ENCODE measurements at regions not wholly inside any gene's neighbourhood (a gene's known extent, or its start where the extent isn't known, plus 50 kb on each side); places are given as distances from the start of the nearest gene placed in this dataset.

DNA sequence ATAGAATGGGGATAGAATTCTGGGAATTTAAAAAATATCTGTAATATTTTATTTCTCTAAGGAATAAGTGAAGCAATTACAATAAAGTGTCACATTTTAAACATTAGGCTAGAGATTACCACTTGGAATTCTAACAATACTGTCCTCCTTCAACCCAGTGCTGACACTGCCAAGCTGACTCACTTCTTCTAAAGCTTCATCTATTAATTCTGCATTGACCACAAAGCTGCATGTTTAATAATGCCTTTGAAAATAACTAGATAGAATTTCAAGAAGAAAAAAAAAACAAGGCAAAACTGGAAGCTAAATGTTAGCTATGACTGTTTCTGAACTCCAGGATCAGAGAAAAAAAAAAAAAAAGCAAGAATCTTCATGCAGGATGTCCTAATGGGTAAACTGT, 970.7 kb upstream of the FBXO33 start:
- no peak overlapping the region for H3K27ac ChIP-seq
- H3K9ac ChIP-seq (ENCODE audit: insufficient read length): no peak overlapping the region
- H3K36me3 ChIP-seq (ENCODE audit: insufficient read depth, low read length): no peaks in the 10 kb centered on the region
- H3K4me3 ChIP-seq: no peak overlapping the region
- no peaks in the 10 kb centered on the region for H3K9me3 ChIP-seq (ENCODE audit: low read depth, low read length)
- TF ChIP-seq POLR2AphosphoS5 (IDR thresholded peaks at IDR 0.05; ENCODE audit: borderline replicate concordance, low read depth, low read length): no peak
- TF ChIP-seq FOXP2 (optimal IDR thresholded peaks at IDR 0.05; ENCODE audit: control extremely low read depth, extremely low read length, insufficient read depth): no peak
- no peak for TF ChIP-seq EZH2 (IDR thresholded peaks at IDR 0.05)
- no peak for DNase-seq (ENCODE audit: low read depth, low spot score)

DNA sequence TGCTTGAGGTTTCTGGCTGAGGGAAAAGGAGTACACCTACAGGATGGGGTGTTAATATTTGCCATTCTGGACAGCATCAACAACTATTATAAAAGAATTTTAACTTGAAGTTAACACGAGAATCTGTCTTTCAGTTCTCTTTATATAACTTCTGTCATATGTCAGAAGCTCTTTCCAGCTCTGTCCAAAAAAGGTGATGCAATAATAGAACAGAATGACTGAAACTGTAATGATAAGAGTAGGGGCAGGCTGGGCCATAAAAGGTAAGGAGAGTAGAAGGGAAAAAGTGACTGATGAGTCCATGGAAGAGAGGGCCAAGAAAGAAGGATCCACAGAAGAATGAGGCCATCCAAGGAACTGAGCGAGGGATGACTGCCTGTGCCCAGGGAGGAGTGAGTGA, 966.7 kb upstream of the FBXO33 start:
- no peak for DNase-seq (ENCODE audit: low read depth, low spot score)
- TF ChIP-seq EZH2 (IDR thresholded peaks at IDR 0.05): no peak
- TF ChIP-seq POLR2AphosphoS5 (IDR thresholded peaks at IDR 0.05; ENCODE audit: borderline replicate concordance, low read depth, low read length): no peak
- TF ChIP-seq FOXP2 (optimal IDR thresholded peaks at IDR 0.05; ENCODE audit: control extremely low read depth, extremely low read length, insufficient read depth): no peak
- no peaks in the 10 kb centered on the region for H3K9me3 ChIP-seq (ENCODE audit: low read depth, low read length)
- H3K4me3 ChIP-seq: no peak overlapping the region
- no peaks in the 10 kb centered on the region for H3K36me3 ChIP-seq (ENCODE audit: insufficient read depth, low read length)
- no peak overlapping the region for H3K9ac ChIP-seq (ENCODE audit: insufficient read length)
- no peak overlapping the region for H3K27ac ChIP-seq

DNA sequence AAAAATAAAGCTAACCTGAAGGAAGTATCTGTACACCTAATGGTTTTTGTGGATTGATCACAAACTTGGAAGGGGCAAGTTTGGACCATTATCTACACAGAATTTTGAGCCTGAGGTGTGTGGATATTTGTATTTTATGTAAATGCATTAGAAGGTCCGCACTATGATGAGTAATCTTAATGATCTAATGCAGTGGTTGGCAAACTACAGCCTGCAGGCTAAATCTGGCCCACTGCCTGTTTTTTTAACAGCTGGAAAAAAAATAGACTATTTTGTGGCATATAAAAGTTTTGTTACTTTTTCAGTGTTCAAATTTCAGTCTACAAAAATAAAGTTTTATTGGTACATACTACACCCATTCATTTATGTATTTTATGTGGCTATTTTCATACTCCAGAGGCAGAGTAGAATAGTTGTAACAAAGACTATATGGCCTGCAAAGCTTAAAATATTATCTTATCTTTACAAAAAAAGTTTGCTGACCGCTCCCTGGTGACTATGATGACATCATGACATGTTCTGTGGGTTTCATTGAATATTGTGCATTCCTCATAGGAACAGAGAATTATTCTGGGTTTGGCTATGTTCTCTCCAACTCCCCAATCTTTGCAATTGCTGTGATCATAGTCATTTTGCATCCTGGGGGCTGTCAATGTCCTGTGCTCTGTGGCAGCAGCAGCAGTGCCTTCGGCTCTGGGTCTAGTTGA, 962.6 kb upstream of the FBXO33 start:
- Histone ChIP-seq H3K27ac (no peak overlapping the region), H3K36me3 (ENCODE audit: insufficient read depth, low read length) (no peaks in the 10 kb centered on the region), H3K9me3 (ENCODE audit: low read depth, low read length) (no peaks in the 10 kb centered on the region)

DNA sequence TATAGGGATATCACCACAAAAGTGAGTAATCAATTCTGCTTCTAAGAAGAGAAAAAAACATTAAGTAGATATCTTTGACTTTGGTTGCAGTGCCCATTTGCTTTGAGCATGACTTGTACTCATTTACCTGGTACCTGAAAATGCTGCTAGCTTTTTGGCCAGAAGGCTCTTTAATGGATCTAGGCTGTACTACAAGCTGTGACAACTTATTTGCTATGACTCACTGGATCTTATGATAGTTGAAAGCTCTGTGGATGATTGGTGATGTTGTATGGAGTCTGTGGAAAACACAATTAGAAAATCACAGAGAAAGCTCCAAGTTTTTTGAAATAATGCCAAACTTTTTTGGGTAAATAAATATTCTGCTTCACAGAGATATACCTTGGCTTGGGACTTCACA, 960.9 kb upstream of the FBXO33 start:
- Histone ChIP-seq H3K4me3 (no peak overlapping the region), H3K36me3 (ENCODE audit: insufficient read depth, low read length) (no peaks in the 10 kb centered on the region), H3K9me3 (ENCODE audit: low read depth, low read length) (no peaks in the 10 kb centered on the region), H3K27ac (no peak overlapping the region), H3K9ac (ENCODE audit: insufficient read length) (no peak overlapping the region)
- TF ChIP-seq FOXP2 (optimal IDR thresholded peaks at IDR 0.05; ENCODE audit: control extremely low read depth, extremely low read length, insufficient read depth) (no peak), POLR2AphosphoS5 (IDR thresholded peaks at IDR 0.05; ENCODE audit: borderline replicate concordance, low read depth, low read length) (no peak), EZH2 (IDR thresholded peaks at IDR 0.05) (no peak)
- DNase-seq (ENCODE audit: low read depth, low spot score): no peak

More for the DNA sequence above, 962.6 kb upstream of the FBXO33 start:
- Histone ChIP-seq H3K4me3 (no peak overlapping the region), H3K9ac (ENCODE audit: insufficient read length) (no peak overlapping the region)
- TF ChIP-seq POLR2AphosphoS5 (IDR thresholded peaks at IDR 0.05; ENCODE audit: borderline replicate concordance, low read depth, low read length): no peak
- TF ChIP-seq FOXP2 (optimal IDR thresholded peaks at IDR 0.05; ENCODE audit: control extremely low read depth, extremely low read length, insufficient read depth): no peak
- no peak for TF ChIP-seq EZH2 (IDR thresholded peaks at IDR 0.05)
- DNase-seq (ENCODE audit: low read depth, low spot score): no peak

DNA sequence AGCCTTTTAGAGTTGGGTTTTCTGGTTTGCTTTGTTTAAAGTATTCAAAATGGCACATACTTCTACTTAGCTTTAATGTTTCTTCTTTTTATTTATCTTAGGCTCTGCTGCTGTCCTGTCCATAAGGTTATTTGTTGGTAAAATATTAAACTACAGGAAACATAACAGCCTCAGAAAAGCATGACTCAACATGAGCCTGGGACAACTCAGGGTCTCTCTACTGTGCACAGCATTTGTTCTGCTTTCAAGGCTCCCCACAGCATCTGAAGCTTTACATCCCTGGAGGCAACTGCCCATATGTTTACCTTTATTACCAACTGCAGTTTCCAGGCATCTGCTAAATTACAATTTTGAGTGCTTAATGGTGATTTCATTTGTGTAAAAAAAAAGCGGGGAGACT, 954.2 kb upstream of the FBXO33 start:
- Histone ChIP-seq H3K9ac (ENCODE audit: insufficient read length) (no peak overlapping the region), H3K27ac (no peak overlapping the region), H3K36me3 (ENCODE audit: insufficient read depth, low read length) (no peaks in the 10 kb centered on the region), H3K9me3 (ENCODE audit: low read depth, low read length) (no peaks in the 10 kb centered on the region), H3K4me3 (no peak overlapping the region)
- no peak for TF ChIP-seq POLR2AphosphoS5 (IDR thresholded peaks at IDR 0.05; ENCODE audit: borderline replicate concordance, low read depth, low read length)
- no peak for TF ChIP-seq FOXP2 (optimal IDR thresholded peaks at IDR 0.05; ENCODE audit: control extremely low read depth, extremely low read length, insufficient read depth)
- TF ChIP-seq EZH2 (IDR thresholded peaks at IDR 0.05): no peak
- no peak for DNase-seq (ENCODE audit: low read depth, low spot score)

DNA sequence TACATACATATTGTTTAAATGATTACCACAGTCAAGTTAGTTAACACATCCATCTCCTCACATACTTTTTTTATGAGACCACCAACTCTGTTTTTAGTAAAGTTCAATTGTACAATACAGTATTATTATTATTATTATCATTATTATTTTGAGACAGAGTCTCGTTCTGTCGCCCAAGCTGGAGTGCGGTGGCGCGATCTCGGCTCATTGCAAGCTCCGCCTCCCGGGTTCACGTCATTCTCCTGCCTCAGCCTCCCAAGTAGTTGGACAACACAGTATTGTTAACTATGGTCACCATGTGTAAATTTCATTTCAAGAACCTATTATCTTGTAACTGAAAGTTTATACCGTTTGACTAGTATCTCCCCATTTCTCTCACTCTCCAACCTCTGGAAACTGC, 942.0 kb upstream of the FBXO33 start:
- Histone ChIP-seq H3K9ac (ENCODE audit: insufficient read length) (no peak overlapping the region), H3K27ac (no peak overlapping the region), H3K36me3 (ENCODE audit: insufficient read depth, low read length) (no peaks in the 10 kb centered on the region), H3K4me3 (no peak overlapping the region), H3K9me3 (ENCODE audit: low read depth, low read length) (no peaks in the 10 kb centered on the region)
- DNase-seq (ENCODE audit: low read depth, low spot score): no peak
- TF ChIP-seq EZH2 (IDR thresholded peaks at IDR 0.05): no peak
- no peak for TF ChIP-seq POLR2AphosphoS5 (IDR thresholded peaks at IDR 0.05; ENCODE audit: borderline replicate concordance, low read depth, low read length)
- TF ChIP-seq FOXP2 (optimal IDR thresholded peaks at IDR 0.05; ENCODE audit: control extremely low read depth, extremely low read length, insufficient read depth): no peak

DNA sequence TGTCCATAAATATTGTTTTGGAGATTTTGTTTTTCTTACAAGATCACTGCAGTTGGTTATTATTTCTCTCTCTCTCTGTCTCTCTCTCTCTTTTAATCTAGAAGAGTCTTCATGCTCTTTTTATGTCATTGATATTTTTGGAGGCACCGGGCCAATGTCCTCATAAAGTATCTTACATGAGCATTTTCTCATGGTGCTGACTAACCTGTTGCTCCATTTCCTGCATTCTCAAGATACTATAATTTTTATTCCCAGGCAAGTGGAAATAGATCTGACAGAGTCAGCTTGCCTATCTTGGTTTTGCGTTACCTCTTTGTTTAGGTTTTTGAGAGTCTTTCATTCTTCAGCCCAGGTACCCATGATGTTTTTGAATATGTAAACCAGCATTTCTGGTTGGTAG, 938.8 kb upstream of the FBXO33 start:
- no peak overlapping the region for H3K27ac ChIP-seq
- H3K9ac ChIP-seq (ENCODE audit: insufficient read length): no peak overlapping the region
- TF ChIP-seq POLR2AphosphoS5 (IDR thresholded peaks at IDR 0.05; ENCODE audit: borderline replicate concordance, low read depth, low read length) (no peak), EZH2 (IDR thresholded peaks at IDR 0.05) (no peak), FOXP2 (optimal IDR thresholded peaks at IDR 0.05; ENCODE audit: control extremely low read depth, extremely low read length, insufficient read depth) (no peak)
- no peaks in the 10 kb centered on the region for H3K9me3 ChIP-seq (ENCODE audit: low read depth, low read length)
- no peak overlapping the region for H3K4me3 ChIP-seq
- H3K36me3 ChIP-seq (ENCODE audit: insufficient read depth, low read length): no peaks in the 10 kb centered on the region
- no peak for DNase-seq (ENCODE audit: low read depth, low spot score)

DNA sequence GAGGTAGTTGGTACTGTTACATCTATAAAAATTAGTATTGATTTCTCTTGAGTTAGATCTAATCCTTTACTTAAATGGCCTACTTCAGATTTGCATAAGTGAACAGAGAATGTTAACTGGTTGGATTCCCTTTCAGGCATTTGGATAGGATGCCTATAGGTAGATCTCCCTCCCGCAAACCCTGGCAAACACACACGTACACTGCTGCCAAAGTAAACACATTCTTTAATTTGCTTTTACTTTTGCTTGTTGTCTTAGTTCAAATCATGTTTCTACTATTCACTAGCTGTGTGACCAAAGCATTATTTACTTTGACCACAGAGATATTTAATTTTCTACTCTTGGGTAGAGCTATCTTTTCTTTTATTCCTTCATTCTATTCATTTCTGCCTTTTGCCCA, 936.1 kb upstream of the FBXO33 start:
- H3K4me3 ChIP-seq: no peak overlapping the region
- no peak overlapping the region for H3K27ac ChIP-seq
- TF ChIP-seq FOXP2 (optimal IDR thresholded peaks at IDR 0.05; ENCODE audit: control extremely low read depth, extremely low read length, insufficient read depth) (no peak), POLR2AphosphoS5 (IDR thresholded peaks at IDR 0.05; ENCODE audit: borderline replicate concordance, low read depth, low read length) (no peak), EZH2 (IDR thresholded peaks at IDR 0.05) (no peak)
- H3K9me3 ChIP-seq (ENCODE audit: low read depth, low read length): no peaks in the 10 kb centered on the region
- H3K9ac ChIP-seq (ENCODE audit: insufficient read length): no peak overlapping the region
- DNase-seq (ENCODE audit: low read depth, low spot score): no peak
- no peaks in the 10 kb centered on the region for H3K36me3 ChIP-seq (ENCODE audit: insufficient read depth, low read length)

DNA sequence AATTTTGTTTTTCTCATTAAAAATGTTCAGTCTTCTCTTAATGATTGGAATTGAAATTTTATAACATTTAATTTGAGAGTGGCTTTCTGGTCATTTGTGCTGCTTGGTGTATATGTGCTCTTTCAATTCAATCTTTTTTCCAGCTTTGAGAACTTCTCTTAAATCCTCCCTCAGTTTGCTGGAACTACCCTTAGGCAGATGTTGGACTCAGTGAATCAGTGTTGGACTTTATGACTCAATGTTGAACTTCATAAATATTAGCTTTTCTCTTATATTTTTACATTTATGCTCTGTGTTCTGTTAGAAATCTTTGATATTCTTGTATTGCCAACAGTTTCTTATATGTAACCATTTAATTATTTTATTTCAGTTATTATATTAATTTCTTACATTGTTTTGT, 935.5 kb upstream of the FBXO33 start:
- Histone ChIP-seq H3K36me3 (ENCODE audit: insufficient read depth, low read length) (no peaks in the 10 kb centered on the region), H3K27ac (no peak overlapping the region), H3K9me3 (ENCODE audit: low read depth, low read length) (no peaks in the 10 kb centered on the region), H3K9ac (ENCODE audit: insufficient read length) (no peak overlapping the region), H3K4me3 (no peak overlapping the region)
- DNase-seq (ENCODE audit: low read depth, low spot score): no peak
- TF ChIP-seq EZH2 (IDR thresholded peaks at IDR 0.05) (no peak), POLR2AphosphoS5 (IDR thresholded peaks at IDR 0.05; ENCODE audit: borderline replicate concordance, low read depth, low read length) (no peak), FOXP2 (optimal IDR thresholded peaks at IDR 0.05; ENCODE audit: control extremely low read depth, extremely low read length, insufficient read depth) (no peak)
